ENCODE measurements at regions not wholly inside any gene's neighbourhood (a gene's known extent, or its start where the extent isn't known, plus 50 kb on each side); places are given as distances from the start of the nearest gene placed in this dataset.

DNA sequence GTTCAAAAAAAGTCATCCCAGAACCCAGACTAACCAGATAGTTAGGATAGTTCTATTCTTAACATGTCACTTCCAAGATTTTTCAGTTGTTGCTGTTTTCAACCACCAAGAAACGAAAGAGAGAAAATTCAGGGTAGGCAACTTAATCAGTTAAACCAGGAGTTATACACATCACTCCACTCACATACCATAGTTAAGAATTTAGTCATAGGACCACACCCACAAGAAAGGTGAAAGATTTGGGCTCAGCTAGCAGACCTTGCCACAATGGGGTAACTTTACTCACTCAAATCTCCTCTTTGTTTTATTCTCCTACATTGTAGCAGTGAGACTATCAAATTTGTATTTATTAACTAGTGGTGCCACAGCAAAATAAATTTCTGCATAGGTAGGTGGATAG, 473.6 kb downstream of the NUP35 start:
- Histone ChIP-seq H3K4me3 (ENCODE audit: severe bottlenecking) (no peak overlapping the region), H3K9me3 (ENCODE audit: severe bottlenecking) (no peaks in the 10 kb centered on the region), H3K27me3 (ENCODE audit: insufficient read depth, poor library complexity, severe bottlenecking) (no peaks in the 10 kb centered on the region), H3K4me1 (ENCODE audit: insufficient read depth, poor library complexity, severe bottlenecking) (no peaks in the 10 kb centered on the region), H3K36me3 (ENCODE audit: low read depth) (no peaks in the 10 kb centered on the region), H3K27ac (ENCODE audit: poor library complexity, severe bottlenecking) (no peak overlapping the region)
- DNase-seq (ENCODE audit: low spot score) (no peak), ATAC-seq (ENCODE audit: low read depth) (peak; percentile 77)
- TF ChIP-seq CTCF (IDR thresholded peaks at IDR 0.05; ENCODE audit: poor library complexity, severe bottlenecking), result no peak

DNA sequence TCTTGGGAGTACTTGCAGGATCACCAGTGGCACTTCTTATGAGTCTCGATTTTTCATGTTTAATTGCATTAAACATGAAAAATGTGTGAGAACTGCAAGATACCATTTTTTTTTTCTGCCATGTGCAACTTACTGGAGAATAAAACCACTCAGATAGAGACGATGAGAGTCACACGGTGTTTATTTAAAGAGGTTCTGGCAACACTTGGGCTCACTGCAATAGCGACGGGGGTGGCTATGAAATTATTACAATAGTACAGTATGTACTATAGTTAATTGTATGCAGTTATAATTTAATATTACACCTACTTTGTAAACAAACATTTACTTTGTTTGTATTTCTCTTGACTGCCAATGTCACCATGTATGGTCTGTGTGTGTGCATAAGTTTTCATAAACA, 479.8 kb downstream of the NUP35 start:
- DNase-seq (ENCODE audit: low spot score) (no peak), ATAC-seq (ENCODE audit: low read depth) (no peak)
- H3K36me3 ChIP-seq (ENCODE audit: low read depth), result no peaks in the 10 kb centered on the region
- no peak for TF ChIP-seq CTCF (IDR thresholded peaks at IDR 0.05; ENCODE audit: poor library complexity, severe bottlenecking)
- no peaks in the 10 kb centered on the region for H3K4me1 ChIP-seq (ENCODE audit: insufficient read depth, poor library complexity, severe bottlenecking)
- H3K9me3 ChIP-seq (ENCODE audit: severe bottlenecking), result no peaks in the 10 kb centered on the region
- H3K27me3 ChIP-seq (ENCODE audit: insufficient read depth, poor library complexity, severe bottlenecking), result no peaks in the 10 kb centered on the region
- no peak overlapping the region for H3K4me3 ChIP-seq (ENCODE audit: severe bottlenecking)
- H3K27ac ChIP-seq (ENCODE audit: poor library complexity, severe bottlenecking), result no peak overlapping the region

- TF ChIP-seq CTCF (IDR thresholded peaks at IDR 0.05; ENCODE audit: poor library complexity, severe bottlenecking), result no peak
- Histone ChIP-seq H3K4me1 (ENCODE audit: insufficient read depth, poor library complexity, severe bottlenecking) (no peaks in the 10 kb centered on the region), H3K36me3 (ENCODE audit: low read depth) (no peaks in the 10 kb centered on the region), H3K9me3 (ENCODE audit: severe bottlenecking) (no peaks in the 10 kb centered on the region), H3K27me3 (ENCODE audit: insufficient read depth, poor library complexity, severe bottlenecking) (no peaks in the 10 kb centered on the region), H3K4me3 (ENCODE audit: severe bottlenecking) (no peak overlapping the region), H3K27ac (ENCODE audit: poor library complexity, severe bottlenecking) (no peak overlapping the region)
- no peak for DNase-seq (ENCODE audit: low spot score)
- ATAC-seq (ENCODE audit: low read depth), result no peak
Measured at GRCh38 chr2:183605440-183605839, 481.2 kb downstream of the NUP35 start.

- Histone ChIP-seq H3K4me3 (ENCODE audit: severe bottlenecking) (no peak overlapping the region), H3K9me3 (ENCODE audit: severe bottlenecking) (no peaks in the 10 kb centered on the region), H3K27ac (ENCODE audit: poor library complexity, severe bottlenecking) (no peak overlapping the region), H3K4me1 (ENCODE audit: insufficient read depth, poor library complexity, severe bottlenecking) (no peaks in the 10 kb centered on the region), H3K27me3 (ENCODE audit: insufficient read depth, poor library complexity, severe bottlenecking) (no peaks in the 10 kb centered on the region), H3K36me3 (ENCODE audit: low read depth) (no peaks in the 10 kb centered on the region)
- no peak; the same call in 2 of the 3 replicates for ATAC-seq (ENCODE audit: low read depth)
- no peak for DNase-seq (ENCODE audit: low spot score)
- TF ChIP-seq CTCF (IDR thresholded peaks at IDR 0.05; ENCODE audit: poor library complexity, severe bottlenecking), result no peak
Measured at GRCh38 chr2:183606022-183606717, 481.9 kb downstream of the NUP35 start.

DNA sequence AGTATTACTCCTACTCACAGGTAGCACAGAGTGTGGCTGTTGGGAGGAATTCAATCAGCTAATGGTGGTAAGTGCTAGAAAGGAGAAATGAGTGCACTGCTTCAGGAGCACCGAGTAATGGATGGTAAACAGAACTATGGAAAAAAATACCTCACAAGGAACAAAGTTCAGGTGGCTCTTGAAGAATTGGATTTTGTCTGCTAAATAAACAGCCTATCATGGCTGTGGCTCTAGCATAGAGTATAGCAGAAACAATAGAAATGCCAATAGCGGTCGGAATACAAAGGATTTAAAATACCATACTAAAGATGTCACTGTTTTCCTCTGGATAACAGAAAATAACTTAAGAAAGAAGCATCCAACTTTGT, 482.5 kb downstream of the NUP35 start:
- no peaks in the 10 kb centered on the region for H3K36me3 ChIP-seq (ENCODE audit: low read depth)
- no peak for DNase-seq (ENCODE audit: low spot score)
- H3K4me3 ChIP-seq (ENCODE audit: severe bottlenecking), result no peak overlapping the region
- H3K4me1 ChIP-seq (ENCODE audit: insufficient read depth, poor library complexity, severe bottlenecking), result no peaks in the 10 kb centered on the region
- TF ChIP-seq CTCF (IDR thresholded peaks at IDR 0.05; ENCODE audit: poor library complexity, severe bottlenecking), result no peak
- ATAC-seq (ENCODE audit: low read depth), result no peak
- H3K27me3 ChIP-seq (ENCODE audit: insufficient read depth, poor library complexity, severe bottlenecking), result no peaks in the 10 kb centered on the region
- H3K9me3 ChIP-seq (ENCODE audit: severe bottlenecking), result no peaks in the 10 kb centered on the region
- no peak overlapping the region for H3K27ac ChIP-seq (ENCODE audit: poor library complexity, severe bottlenecking)
